AG10803 (cell line): ENCODE measurements at regions not wholly inside any gene's neighbourhood (a gene's known extent, or its start where the extent isn't known, plus 50 kb on each side); places are given as distances from the start of the nearest gene placed in this dataset.
A peak's percentile ranks its signal among the peaks of the same experiment; 100 is the strongest.

Experiments used
- DNase-seq: peaks from one replicate; pipeline ENCODE4 v3.0.0; 2010; ENCODE audit warnings: low read depth
- H3K4me3 ChIP-seq: 2 replicates; pipeline ENCODE4 v1.5.1; 2011; ENCODE audit warnings: mild to moderate bottlenecking, low read length, control low read depth
- TF ChIP-seq, protein P1 (sequence below): conservative IDR thresholded peaks from 2 replicates; pipeline ENCODE4 v1.5.1; 2011; ENCODE audit warnings: mild to moderate bottlenecking, low read length, control low read depth, inconsistent platforms

DNA sequence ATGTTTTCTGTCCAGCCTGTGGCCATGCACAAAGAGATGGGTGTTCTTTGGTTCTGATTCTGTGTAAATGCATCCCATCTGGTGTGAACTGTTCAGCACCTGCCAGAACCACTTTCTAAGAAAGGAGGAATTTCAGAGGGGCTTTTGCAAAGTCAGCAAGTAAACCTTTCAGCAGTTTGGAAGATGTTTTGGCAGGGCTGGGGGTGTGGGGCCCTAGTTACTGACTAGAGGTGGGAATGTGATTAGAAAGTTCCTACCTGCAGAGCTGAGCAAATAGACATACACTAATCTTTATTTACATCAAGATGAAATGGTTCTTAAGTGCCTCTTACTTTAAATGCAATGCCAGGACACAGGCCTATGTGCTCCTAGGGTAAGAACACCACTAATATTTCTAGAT is 378.1 kb upstream of the USP24 start:
- TF ChIP-seq, protein P1, sequence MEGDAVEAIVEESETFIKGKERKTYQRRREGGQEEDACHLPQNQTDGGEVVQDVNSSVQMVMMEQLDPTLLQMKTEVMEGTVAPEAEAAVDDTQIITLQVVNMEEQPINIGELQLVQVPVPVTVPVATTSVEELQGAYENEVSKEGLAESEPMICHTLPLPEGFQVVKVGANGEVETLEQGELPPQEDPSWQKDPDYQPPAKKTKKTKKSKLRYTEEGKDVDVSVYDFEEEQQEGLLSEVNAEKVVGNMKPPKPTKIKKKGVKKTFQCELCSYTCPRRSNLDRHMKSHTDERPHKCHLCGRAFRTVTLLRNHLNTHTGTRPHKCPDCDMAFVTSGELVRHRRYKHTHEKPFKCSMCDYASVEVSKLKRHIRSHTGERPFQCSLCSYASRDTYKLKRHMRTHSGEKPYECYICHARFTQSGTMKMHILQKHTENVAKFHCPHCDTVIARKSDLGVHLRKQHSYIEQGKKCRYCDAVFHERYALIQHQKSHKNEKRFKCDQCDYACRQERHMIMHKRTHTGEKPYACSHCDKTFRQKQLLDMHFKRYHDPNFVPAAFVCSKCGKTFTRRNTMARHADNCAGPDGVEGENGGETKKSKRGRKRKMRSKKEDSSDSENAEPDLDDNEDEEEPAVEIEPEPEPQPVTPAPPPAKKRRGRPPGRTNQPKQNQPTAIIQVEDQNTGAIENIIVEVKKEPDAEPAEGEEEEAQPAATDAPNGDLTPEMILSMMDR = no peak
- no peak for DNase-seq

DNA sequence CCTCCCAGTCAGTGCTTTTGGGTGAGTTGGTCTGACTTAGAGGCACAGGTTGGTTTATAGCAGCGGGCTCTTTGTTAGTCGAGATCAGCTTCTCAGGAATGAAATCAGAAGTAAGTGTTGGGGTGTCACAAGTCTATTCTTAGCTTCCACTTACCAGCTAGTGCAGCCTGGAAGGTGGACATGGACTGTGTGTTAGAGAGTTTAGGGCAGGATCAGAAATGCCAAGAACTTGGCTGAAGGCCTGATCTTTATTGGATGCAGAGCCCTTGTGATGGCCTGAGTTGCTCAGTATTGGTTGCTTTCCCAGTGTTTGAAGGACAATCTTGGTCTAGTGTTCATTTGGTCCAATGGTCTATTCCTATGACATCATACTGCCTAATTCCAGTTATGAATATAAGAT is 377.0 kb upstream of the USP24 start:
- TF ChIP-seq, protein P1 = no peak
- no peak for DNase-seq
- no peak overlapping the region for H3K4me3 ChIP-seq

More for the DNA sequence above, 378.1 kb upstream of the USP24 start:
- no peak overlapping the region for H3K4me3 ChIP-seq

DNA sequence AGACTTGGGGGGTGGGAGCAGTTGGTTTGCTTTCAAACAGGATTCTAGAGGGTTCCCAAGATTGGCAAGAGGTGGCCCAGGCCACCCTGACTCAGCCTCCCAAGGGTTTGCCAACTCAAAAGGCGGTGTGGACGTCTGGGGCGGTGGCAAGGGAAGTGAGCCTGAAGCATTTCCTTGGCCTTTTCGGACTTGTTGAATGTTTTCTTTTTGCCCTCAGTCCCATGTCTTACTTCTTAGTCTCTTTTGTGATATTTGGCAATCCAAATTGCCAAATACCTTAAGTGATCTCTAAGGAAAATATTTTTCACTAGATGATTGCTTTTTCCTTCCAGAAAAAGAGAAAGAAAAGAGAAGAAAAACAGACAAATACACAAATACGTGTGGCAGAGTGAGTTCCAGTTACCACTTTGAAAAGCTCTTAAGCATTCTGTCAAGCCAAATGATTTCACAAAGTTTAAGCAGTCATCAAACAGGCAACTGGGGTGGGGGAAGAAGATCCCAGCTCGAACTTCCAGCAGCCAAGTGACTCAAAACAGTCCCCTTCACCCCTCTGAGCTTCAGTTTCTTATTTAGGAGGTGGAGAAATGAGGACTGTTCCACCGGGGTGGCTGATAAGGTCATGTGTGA is 374.6 kb upstream of the USP24 start:
- DNase-seq = peak; percentile 84
- TF ChIP-seq, protein P1 = no peak
- H3K4me3 ChIP-seq = no peak overlapping the region

GRCh38 chr1:55588309-55588708 is 373.1 kb upstream of the USP24 start:
- TF ChIP-seq, protein P1 = no peak
- DNase-seq = no peak

DNA sequence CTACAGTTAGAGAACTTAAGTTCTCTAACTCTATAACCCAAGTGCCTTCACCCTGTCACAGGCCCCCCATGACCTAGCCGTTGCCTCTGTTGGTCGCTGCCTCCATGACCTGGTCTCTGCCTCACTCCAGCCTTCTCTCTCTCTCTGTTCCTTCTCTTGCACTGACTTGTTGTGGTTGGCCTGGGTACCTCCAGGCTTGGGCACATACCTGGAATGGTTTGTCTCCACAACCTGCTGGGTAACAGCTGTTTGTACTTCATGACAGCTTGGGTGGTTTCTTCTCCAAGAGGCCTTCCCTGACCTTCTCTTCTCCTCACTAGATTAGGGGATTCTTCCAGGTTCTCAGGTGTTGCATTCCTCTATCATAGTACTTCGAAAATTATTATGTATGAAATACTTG is 371.6 kb upstream of the USP24 start:
- no peak for DNase-seq
- TF ChIP-seq, protein P1 = no peak
- H3K4me3 ChIP-seq = no peak overlapping the region

More at GRCh38 chr1:55588309-55588708, 373.1 kb upstream of the USP24 start:
- H3K4me3 ChIP-seq = no peak overlapping the region

DNA sequence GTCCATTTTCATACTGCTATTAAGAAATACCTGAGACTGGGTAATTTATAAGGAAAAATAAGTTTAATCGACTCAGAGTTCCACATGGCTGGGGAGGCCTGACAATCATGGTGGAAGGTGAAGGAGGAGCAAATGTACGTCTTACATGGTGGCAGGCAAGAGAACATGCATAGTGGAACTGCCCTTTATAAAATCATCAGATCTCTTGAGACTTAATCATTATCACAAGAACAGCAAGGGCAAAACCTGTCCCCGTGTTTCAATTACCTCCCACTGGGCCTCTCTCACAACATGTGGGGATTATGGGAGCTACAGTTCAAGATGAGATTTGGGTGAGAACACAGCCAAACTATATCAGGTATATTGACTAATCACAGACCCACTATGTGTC is 370.2 kb upstream of the USP24 start:
- TF ChIP-seq, protein P1 = no peak
- H3K4me3 ChIP-seq = no peak overlapping the region
- DNase-seq = no peak

- no peak overlapping the region for H3K4me3 ChIP-seq
- DNase-seq = peak; percentile 57
- TF ChIP-seq, protein P1 = peak; percentile 40
Measured at GRCh38 chr1:55584526-55585401, 369.6 kb upstream of the USP24 start.
